ENCODE measurements at regions not wholly inside any gene's neighbourhood (a gene's known extent, or its start where the extent isn't known, plus 50 kb on each side); places are given as distances from the start of the nearest gene placed in this dataset.

GRCh38 chr12:125417446-125417845 lies 352.2 kb downstream of the AACS start:
- TF ChIP-seq MYC (IDR thresholded peaks at IDR 0.05; ENCODE audit: low read depth, low read length), result no peak
- TF ChIP-seq, protein P1, sequence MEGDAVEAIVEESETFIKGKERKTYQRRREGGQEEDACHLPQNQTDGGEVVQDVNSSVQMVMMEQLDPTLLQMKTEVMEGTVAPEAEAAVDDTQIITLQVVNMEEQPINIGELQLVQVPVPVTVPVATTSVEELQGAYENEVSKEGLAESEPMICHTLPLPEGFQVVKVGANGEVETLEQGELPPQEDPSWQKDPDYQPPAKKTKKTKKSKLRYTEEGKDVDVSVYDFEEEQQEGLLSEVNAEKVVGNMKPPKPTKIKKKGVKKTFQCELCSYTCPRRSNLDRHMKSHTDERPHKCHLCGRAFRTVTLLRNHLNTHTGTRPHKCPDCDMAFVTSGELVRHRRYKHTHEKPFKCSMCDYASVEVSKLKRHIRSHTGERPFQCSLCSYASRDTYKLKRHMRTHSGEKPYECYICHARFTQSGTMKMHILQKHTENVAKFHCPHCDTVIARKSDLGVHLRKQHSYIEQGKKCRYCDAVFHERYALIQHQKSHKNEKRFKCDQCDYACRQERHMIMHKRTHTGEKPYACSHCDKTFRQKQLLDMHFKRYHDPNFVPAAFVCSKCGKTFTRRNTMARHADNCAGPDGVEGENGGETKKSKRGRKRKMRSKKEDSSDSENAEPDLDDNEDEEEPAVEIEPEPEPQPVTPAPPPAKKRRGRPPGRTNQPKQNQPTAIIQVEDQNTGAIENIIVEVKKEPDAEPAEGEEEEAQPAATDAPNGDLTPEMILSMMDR (IDR thresholded peaks at IDR 0.05; ENCODE audit: low read depth, low read length), result no peak
